Mesenteric fat pad (tissue), 1 donor: ENCODE measurements at regions not wholly inside any gene's neighbourhood (a gene's known extent, or its start where the extent isn't known, plus 50 kb on each side); places are given as distances from the start of the nearest gene placed in this dataset.
"Not testable (repeated sequence)": the region's sequence is repeated elsewhere in the genome, so short reads cannot be mapped to it uniquely, and the experiment has no call there.

ENCODE experiments used
- DNase-seq: peaks from one replicate; pipeline ENCODE4 v3.0.0-alpha.2; 2020; ENCODE audit warnings: low spot score
- donor health status: DM: yes; HTN: yes; CAD: no.

DNA sequence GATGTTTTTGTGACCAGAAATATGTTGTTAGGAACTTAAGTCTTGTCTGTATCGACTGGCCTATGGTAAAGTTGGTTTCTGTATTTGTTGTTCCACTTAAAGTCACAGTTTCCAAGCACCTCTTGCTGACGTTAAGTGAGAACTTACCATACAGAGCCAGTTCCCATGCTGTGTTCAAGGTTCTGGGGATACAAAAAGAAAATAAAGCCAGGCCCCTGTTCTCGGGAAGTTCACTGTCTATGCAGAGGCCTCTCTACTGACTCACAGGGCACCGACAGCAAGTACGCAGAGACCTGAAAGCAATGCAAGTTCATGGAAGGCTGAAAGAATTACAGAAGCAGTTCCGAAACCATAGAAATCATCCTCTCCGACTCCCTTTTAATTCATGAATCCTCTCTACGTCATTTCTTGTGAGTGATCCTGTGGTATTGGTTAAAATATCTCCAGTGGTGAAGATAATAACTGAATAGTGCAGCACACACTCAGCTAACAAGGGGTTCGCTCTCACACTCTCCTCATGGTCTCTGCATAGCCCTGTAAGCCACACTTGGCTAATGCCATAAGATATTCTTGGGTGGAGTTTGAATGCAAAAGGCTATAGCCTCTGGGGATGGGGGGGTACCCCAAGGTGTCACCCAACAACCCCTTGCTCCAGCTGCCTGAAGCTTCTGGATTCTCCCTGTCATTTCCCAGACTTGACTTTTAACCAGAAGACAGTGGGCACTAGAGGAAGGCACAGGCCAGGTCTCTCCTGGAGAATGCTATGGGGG lies 91.2 kb upstream of the EXOC2 start:
- no peak for DNase-seq

DNA sequence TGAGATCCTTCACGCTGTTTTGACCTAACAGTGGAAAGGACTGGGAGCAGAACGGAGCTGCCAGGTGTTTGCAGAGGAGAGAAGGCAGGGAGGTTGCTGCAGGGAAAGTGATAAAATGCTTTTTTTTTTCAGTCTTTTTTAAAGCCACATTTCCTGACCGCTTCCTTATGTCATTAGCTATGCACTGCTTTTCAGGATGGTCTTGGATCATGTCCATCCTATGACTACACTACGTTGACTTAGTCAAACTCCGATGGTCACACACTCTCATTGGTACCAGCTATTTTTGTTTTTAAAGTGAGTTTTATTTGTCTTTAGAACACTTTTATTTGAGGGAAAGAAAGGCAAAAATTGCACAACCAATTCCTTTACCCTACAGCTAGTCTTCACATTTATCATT lies 89.2 kb upstream of the EXOC2 start:
- DNase-seq, result no peak

GRCh38 chr6:781350-781961 lies 88.5 kb upstream of the EXOC2 start:
- no peak for DNase-seq

DNA sequence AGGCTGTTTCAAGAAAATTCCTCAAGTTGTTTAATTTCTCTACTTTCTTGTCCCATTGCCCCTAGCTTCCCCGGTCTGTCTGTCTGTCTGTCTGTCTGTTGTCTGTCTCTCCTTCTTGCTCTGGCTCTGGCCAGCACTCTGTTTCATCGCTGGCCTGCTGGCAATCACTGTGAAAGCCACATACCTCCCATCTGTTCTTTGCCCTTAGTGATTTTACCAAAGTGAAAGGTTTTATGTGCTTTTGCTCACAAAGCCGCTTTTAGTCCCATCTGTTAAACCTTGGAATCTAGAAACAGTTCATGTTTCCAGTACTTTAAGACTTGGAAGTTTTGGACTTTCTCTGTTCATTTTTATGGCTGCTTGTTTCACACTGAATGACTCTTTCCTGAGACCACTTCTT lies 87.8 kb upstream of the EXOC2 start:
- no peak for DNase-seq

- no peak for DNase-seq
Measured at GRCh38 chr6:776951-777350, 84.0 kb upstream of the EXOC2 start.

DNA sequence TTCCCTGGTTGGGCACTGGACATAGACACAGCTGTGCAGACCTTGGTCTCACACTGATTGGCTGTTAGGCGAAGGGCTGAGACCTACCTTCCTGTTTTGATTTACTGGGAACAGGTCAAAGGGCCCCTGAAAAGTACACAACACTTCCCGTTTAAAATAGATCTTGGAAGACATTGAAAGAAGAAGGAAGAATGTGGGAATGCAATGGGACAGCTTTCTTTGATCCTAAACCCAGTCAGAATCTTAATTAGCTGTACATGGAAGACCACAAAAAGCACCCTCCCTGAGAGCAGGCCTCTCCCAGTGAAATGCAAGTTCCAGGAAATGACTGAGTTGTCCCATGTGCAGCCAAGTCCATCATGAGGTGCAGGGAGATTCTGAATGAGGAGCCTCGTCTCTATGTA lies 83.6 kb upstream of the EXOC2 start:
- no peak for DNase-seq

DNA sequence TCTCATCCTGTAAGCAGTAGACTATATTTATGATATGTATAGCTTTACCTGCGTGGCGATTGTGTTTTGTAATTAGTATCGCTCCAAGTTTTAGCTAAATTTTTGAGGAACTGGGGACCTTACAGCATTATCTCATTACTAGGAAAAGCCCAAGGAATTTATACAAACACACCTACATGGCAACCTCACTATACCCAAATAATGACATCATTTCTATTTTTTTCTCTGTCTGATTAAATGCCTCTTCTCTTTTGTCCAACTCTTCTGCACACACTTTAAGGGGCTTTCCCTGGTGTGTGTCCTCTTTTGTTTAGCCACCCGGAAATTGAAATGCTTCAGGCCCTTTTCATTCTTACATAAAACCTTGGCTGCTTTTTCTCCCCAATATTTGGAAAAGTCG lies 82.9 kb upstream of the EXOC2 start:
- DNase-seq, result no peak

- not testable (repeated sequence) for DNase-seq
Measured at GRCh38 chr6:771683-772082, 78.7 kb upstream of the EXOC2 start.

DNA sequence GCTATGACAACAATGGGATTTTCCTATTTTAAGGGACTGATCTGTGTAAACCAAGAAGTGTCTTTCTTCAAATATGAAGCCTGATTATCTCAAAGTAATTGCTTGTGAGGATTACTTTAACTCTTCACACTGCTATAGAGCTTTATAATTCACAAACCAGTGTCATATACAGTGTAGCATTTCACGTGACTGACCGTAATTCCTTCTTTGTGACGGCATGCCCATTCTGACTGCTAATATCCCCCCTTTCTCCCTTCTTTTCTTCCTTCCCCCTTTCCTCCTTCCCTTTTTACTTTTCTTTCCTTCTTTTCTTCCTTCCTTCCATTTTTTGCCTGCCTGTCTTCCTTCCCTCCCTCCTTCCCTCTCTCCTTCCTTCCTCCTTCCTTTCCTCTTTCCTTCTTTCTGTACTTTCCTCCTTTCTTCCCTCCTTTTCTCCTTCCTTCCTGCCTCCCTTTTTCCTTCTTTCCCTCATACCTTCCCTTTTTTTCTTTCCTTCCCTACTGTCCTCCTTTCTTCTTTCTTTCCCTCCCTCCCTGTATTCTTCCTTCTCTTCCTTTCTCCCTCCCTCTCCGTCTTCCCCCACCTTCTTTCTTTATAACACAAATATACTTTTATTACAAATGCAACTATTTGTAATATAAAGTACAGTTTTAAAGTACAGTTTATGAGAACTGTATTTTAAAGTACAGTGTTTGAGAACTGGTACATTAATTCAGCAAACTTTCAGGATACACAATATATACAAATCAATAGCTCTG lies 75.0 kb upstream of the EXOC2 start:
- DNase-seq, result no peak

GRCh38 chr6:766625-767024 lies 73.7 kb upstream of the EXOC2 start:
- no peak for DNase-seq

GRCh38 chr6:761997-762396 lies 69.1 kb upstream of the EXOC2 start:
- no peak for DNase-seq

- no peak for DNase-seq
Measured at GRCh38 chr6:760982-761955, 68.3 kb upstream of the EXOC2 start.

DNA sequence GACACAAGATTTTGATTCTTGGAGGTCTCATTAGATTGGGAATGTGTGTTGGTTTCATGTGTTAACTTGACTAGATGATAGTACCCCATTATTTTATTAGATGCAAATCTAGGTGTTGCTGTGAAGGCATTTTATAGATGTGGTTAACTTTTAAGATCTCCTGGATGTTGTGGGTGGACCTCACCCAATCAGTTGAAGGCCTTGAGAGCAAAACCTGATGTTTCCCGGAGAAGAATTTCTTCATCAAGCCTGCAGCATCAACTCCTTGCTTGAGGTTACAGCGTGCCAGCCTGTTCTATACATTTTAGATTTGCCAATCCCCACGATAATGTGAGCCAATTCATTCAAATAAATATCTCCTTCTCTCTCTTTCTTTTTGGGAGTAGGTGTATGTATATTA lies 66.8 kb upstream of the EXOC2 start:
- no peak for DNase-seq

DNA sequence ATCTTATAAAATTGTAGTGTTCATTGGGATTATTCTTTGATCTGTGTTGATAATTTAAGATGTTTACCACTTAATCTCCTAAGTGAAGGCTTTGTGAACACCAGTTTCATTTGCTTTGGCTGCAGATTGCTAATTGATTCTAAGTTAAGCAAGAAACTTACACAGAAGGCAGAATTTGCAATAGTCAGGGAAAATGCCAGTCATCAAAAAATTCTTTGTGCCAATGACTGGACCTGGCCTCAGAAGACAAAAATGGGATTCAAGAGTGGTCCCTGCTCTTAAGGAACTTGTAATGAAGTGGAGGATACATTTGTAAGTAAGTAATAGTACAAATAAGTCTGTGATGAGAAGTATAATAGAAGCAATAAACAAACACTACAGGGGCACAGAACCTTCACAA lies 63.3 kb upstream of the EXOC2 start:
- no peak for DNase-seq

GRCh38 chr6:754202-754601 lies 61.3 kb upstream of the EXOC2 start:
- no peak for DNase-seq

DNA sequence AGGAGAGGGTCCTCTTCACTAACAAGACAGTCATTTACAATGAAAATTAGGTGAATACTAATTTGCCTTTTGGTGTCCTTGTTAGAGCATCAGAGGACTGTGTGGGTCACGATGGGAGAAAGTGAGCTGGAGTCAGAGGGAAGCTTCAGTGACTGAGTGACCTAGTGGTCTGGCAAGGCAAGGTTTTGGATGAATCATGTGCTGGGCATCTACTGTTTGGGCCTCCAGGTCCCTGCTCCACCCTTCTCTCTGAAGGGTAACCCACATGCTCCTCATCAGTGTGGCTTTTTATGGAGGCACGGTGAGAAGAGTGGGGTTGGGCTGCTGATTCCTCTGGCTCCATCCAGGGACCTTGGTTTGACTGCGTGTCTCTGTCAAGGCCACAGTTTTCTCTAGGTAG lies 60.5 kb upstream of the EXOC2 start:
- DNase-seq, result no peak

GRCh38 chr6:752438-752837 lies 59.5 kb upstream of the EXOC2 start:
- no peak for DNase-seq

GRCh38 chr6:751765-752164 lies 58.8 kb upstream of the EXOC2 start:
- no peak for DNase-seq

- no peak for DNase-seq
Measured at GRCh38 chr6:747921-748320, 55.0 kb upstream of the EXOC2 start.

- DNase-seq, result no peak
Measured at GRCh38 chr6:747028-747427, 54.1 kb upstream of the EXOC2 start.

GRCh38 chr6:744666-745353 lies 51.9 kb upstream of the EXOC2 start:
- DNase-seq, result no peak
